ENCODE measurements at regions not wholly inside any gene's neighbourhood (a gene's known extent, or its start where the extent isn't known, plus 50 kb on each side); places are given as distances from the start of the nearest gene placed in this dataset.

DNA sequence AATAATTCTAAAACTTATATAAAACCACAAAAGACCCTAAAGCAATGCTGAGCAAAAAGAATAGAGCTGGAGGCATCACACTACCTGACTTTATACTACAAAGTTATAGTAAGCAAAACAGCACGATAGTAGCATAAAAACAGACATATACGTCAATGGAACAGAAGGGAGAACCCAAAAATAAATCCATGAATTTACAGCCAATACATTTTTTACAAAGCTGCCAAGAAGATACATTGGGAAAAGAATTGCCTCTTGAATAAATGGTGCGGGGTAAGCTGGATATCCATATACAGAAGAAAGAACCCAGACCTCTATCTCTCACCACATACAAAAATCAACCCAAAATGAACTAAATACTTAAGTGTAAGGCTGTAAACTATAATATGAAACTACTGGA, 51.3 kb upstream of the KRTAP11-1 start:
- no peak overlapping the region for H3K4me3 ChIP-seq (ENCODE audit: control insufficient read depth in 2 of 3, extremely low read depth in 1 of 3, insufficient read depth in 2 of 3, low read depth in 1 of 3, low read length in 3 of 3)
- no peaks in the 10 kb centered on the region for H3K4me1 ChIP-seq (ENCODE audit: control insufficient read depth, extremely low read depth, insufficient read depth, low read length)
- DNase-seq (ENCODE audit: low read depth, low spot score) = no peak
- H2AFZ ChIP-seq (ENCODE audit: control insufficient read depth, low read length) = no peak overlapping the region
- no peak for FAIRE-seq
- H3K79me2 ChIP-seq (ENCODE audit: control insufficient read depth, insufficient read depth, low read length) = no peaks in the 10 kb centered on the region
- dilution Hi-C loops (cut with MboI; ENCODE audit: extremely low pct_ligation_motif_present, low sequenced_read_pairs) = no loop called here
- H3K27me3 ChIP-seq (ENCODE audit: control insufficient read depth, extremely low read depth, insufficient read depth, low read length) = no peaks in the 10 kb centered on the region
- no peak overlapping the region for H3K27ac ChIP-seq (ENCODE audit: control insufficient read depth, insufficient read depth, low read length)
- H4K20me1 ChIP-seq (ENCODE audit: control insufficient read depth, extremely low read depth, insufficient read depth, low read length) = no peaks in the 10 kb centered on the region
- no peak for TF ChIP-seq EZH2 (IDR thresholded peaks at IDR 0.05; ENCODE audit: low read length)
- TF ChIP-seq, protein P1, sequence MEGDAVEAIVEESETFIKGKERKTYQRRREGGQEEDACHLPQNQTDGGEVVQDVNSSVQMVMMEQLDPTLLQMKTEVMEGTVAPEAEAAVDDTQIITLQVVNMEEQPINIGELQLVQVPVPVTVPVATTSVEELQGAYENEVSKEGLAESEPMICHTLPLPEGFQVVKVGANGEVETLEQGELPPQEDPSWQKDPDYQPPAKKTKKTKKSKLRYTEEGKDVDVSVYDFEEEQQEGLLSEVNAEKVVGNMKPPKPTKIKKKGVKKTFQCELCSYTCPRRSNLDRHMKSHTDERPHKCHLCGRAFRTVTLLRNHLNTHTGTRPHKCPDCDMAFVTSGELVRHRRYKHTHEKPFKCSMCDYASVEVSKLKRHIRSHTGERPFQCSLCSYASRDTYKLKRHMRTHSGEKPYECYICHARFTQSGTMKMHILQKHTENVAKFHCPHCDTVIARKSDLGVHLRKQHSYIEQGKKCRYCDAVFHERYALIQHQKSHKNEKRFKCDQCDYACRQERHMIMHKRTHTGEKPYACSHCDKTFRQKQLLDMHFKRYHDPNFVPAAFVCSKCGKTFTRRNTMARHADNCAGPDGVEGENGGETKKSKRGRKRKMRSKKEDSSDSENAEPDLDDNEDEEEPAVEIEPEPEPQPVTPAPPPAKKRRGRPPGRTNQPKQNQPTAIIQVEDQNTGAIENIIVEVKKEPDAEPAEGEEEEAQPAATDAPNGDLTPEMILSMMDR (optimal IDR thresholded peaks at IDR 0.05 in 1 of 3, IDR thresholded peaks at IDR 0.05 in 1 of 3, conservative IDR thresholded peaks at IDR 0.05 in 1 of 3; ENCODE audit: extremely low read depth in 1 of 3, insufficient read depth in 2 of 3, low read length in 3 of 3) = no peak
- no peaks in the 10 kb centered on the region for H3K9me3 ChIP-seq (ENCODE audit: control insufficient read depth, low read depth, low read length)
- no peak overlapping the region for H3K9ac ChIP-seq (ENCODE audit: control insufficient read depth, extremely low read depth, insufficient read depth, low read length)
- no peaks in the 10 kb centered on the region for H3K36me3 ChIP-seq (ENCODE audit: control insufficient read depth in 2 of 2, extremely low read depth in 1 of 2, insufficient read depth in 2 of 2, low read length in 2 of 2)
- no peaks in the 10 kb centered on the region for H3K9me1 ChIP-seq (ENCODE audit: control insufficient read depth, extremely low read depth, insufficient read depth, low read length)
- H3K4me2 ChIP-seq (ENCODE audit: control insufficient read depth, extremely low read depth, insufficient read depth, low read depth, low read length) = no peak overlapping the region
